OCI-LY7 (cell line): ENCODE measurements at regions not wholly inside any gene's neighbourhood (a gene's known extent, or its start where the extent isn't known, plus 50 kb on each side); places are given as distances from the start of the nearest gene placed in this dataset.

ENCODE experiments used
- BruUV-seq: library from RNA; stranded (reverse); fragments of 400-500 nt; replicated peaks from 2 replicates; lab custom pipeline; 2021; lab: Mats Ljungman, UMichigan
- CTCF ChIA-PET: fragments of 300-600 bp; sonication (Branson Sonifier 250); formaldehyde crosslinking; loops from one replicate; lab custom pipeline; 2022; ENCODE audit warnings: antibody characterized with exemption; ENCODE audit not compliant: unreplicated experiment; lab: Charles Lee
- POLR2A ChIA-PET: fragments of 300-600 bp; sonication (Branson Sonifier 250); formaldehyde crosslinking; loops from one replicate; lab custom pipeline; 2022; ENCODE audit warnings: antibody characterized with exemption; lab: Charles Lee
- DNase-seq: peaks from one replicate; pipeline ENCODE4 v3.0.0-alpha.2; 2015; ENCODE audit warnings: low spot score
- H2AFZ ChIP-seq: fragments of 200-600 bp; sonication (generic), shearing (Covaris generic); 2 replicates; pipeline ENCODE4 v1.6.1; 2014; ENCODE audit warnings: mild to moderate bottlenecking, antibody characterized with exemption, low read length, moderate library complexity
- H3K27ac ChIP-seq: fragments of 200-600 bp; sonication (generic); 2 replicates; pipeline ENCODE4 v1.5.1; 2014; ENCODE audit warnings: mixed run types, low read depth, mild to moderate bottlenecking, moderate library complexity, low read length, inconsistent platforms; ENCODE audit not compliant: poor library complexity, severe bottlenecking
- H3K36me3 ChIP-seq: fragments of 200-600 bp; sonication (generic); 2 replicates; pipeline ENCODE4 v1.6.1; 2014; ENCODE audit warnings: mild to moderate bottlenecking, antibody characterized with exemption, low read length, moderate library complexity, mixed read lengths; ENCODE audit not compliant: insufficient read depth
- H3K4me1 ChIP-seq: fragments of 200-600 bp; sonication (generic); 2 replicates; pipeline ENCODE4 v1.5.1; 2014; ENCODE audit warnings: mild to moderate bottlenecking, low read length; ENCODE audit not compliant: insufficient read depth, poor library complexity, severe bottlenecking
- H3K4me2 ChIP-seq: fragments of 200-600 bp; sonication (generic); 2 replicates; pipeline ENCODE4 v1.6.1; 2014; ENCODE audit warnings: mild to moderate bottlenecking, low read length
- H3K4me3 ChIP-seq: fragments of 200-600 bp; sonication (generic); 2 replicates; pipeline ENCODE4 v1.5.1; 2014; ENCODE audit warnings: mild to moderate bottlenecking, low read depth, low read length; ENCODE audit not compliant: poor library complexity, severe bottlenecking
- H3K79me2 ChIP-seq: fragments of 200-600 bp; sonication (generic); 2 replicates; pipeline ENCODE4 v1.6.1; 2016; ENCODE audit warnings: low read depth, mild to moderate bottlenecking, low read length, moderate library complexity, mixed read lengths; ENCODE audit not compliant: insufficient read depth
- H3K9me2 ChIP-seq: fragments of 200-600 bp; sonication (generic); 2 replicates; pipeline ENCODE4 v1.6.1; 2016; ENCODE audit warnings: mild to moderate bottlenecking, low read length, mixed read lengths; ENCODE audit not compliant: insufficient read depth
- H3K9me3 ChIP-seq: fragments of 200-600 bp; sonication (generic); 2 replicates; pipeline ENCODE4 v1.6.1; 2014; ENCODE audit warnings: mild to moderate bottlenecking, mixed run types, low read length, mixed read lengths
- H4K20me1 ChIP-seq: fragments of 200-600 bp; sonication (generic); 2 replicates; pipeline ENCODE4 v1.6.1; 2014; ENCODE audit warnings: mild to moderate bottlenecking, antibody characterized with exemption, low read length, moderate library complexity, mixed read lengths; ENCODE audit not compliant: insufficient read depth
- CTCF ChIP-seq: fragments of 200-600 bp; sonication (generic); conservative IDR thresholded peaks from 2 replicates; pipeline ENCODE4 v1.5.1; 2014; ENCODE audit warnings: mild to moderate bottlenecking, antibody characterized with exemption, low read length, moderate library complexity, mixed read lengths
- EZH2phosphoT487 ChIP-seq: fragments of 200-600 bp; sonication (generic); IDR thresholded peaks from 2 replicates; pipeline ENCODE4 v1.6.1; 2018; ENCODE audit warnings: low read depth, borderline replicate concordance, mild to moderate bottlenecking, mixed run types, antibody characterized with exemption, low read length, moderate library complexity, mixed read lengths
- intact Hi-C: fragments of 100-400 bp; cut with micrococcal nuclease; formaldehyde crosslinking; loops from one replicate; pipeline ENCODE4 v1.10.0; 2022; ENCODE audit not compliant: unreplicated experiment

GRCh38 chr4:186900232-186900900, 176.7 kb upstream of the FAT1 start:
- Histone ChIP-seq H3K9me3 (no peaks in the 10 kb centered on the region), H3K4me3 (no peak overlapping the region), H3K4me1 (no peaks in the 10 kb centered on the region), H3K79me2 (no peaks in the 10 kb centered on the region), H3K27ac (no peak overlapping the region), H3K9me2 (no peaks in the 10 kb centered on the region), H3K36me3 (no peaks in the 10 kb centered on the region), H3K4me2 (no peak overlapping the region), H2AFZ (no peak overlapping the region), H4K20me1 (no peaks in the 10 kb centered on the region)
- CTCF ChIA-PET, result no interaction called here
- no TSS peak for BruUV-seq
- POLR2A ChIA-PET, result interaction anchor here (0.7 to 1.0 kb wide), 2 partner anchors 368 to 1200 kb away, joined by 3 to 5 read pairs; no protein-coding TSS in a partner anchor
- intact Hi-C loops, result no loop called here
- TF ChIP-seq EZH2phosphoT487 (no peak), CTCF (no peak)
- no peak for DNase-seq

- H4K20me1 ChIP-seq, result no peaks in the 10 kb centered on the region
- no peak overlapping the region for H3K4me3 ChIP-seq
- H2AFZ ChIP-seq, result no peak overlapping the region; the same call in 1 of the 2 replicates
- TF ChIP-seq CTCF, result no peak
- no peak for TF ChIP-seq EZH2phosphoT487
- no peaks in the 10 kb centered on the region for H3K9me2 ChIP-seq
- POLR2A ChIA-PET, result interaction anchor here (0.6 to 1.0 kb wide), 2 partner anchors 1200 to 1774 kb away, joined by 4 to 5 read pairs; no protein-coding TSS in a partner anchor
- H3K4me1 ChIP-seq, result no peaks in the 10 kb centered on the region
- no peaks in the 10 kb centered on the region for H3K79me2 ChIP-seq
- H3K27ac ChIP-seq, result no peak overlapping the region
- no TSS peak for BruUV-seq
- no peak for DNase-seq
- H3K36me3 ChIP-seq, result no peaks in the 10 kb centered on the region
- intact Hi-C loops, result no loop called here
- CTCF ChIA-PET, result interaction anchor here (0.5 kb wide), 1 partner anchor 255 kb away, joined by 3 read pairs; no protein-coding TSS in a partner anchor
- H3K9me3 ChIP-seq, result no peaks in the 10 kb centered on the region
- H3K4me2 ChIP-seq, result no peak overlapping the region
Measured at GRCh38 chr4:186900984-186901383, 177.3 kb upstream of the FAT1 start.

GRCh38 chr4:186901850-186902249, 178.2 kb upstream of the FAT1 start:
- Histone ChIP-seq H3K4me3 (no peak overlapping the region), H3K4me1 (no peaks in the 10 kb centered on the region), H3K79me2 (no peaks in the 10 kb centered on the region), H2AFZ (no peak overlapping the region), H3K4me2 (no peak overlapping the region), H3K9me3 (no peaks in the 10 kb centered on the region), H3K36me3 (no peaks in the 10 kb centered on the region), H3K9me2 (no peaks in the 10 kb centered on the region), H4K20me1 (no peaks in the 10 kb centered on the region), H3K27ac (no peak overlapping the region)
- POLR2A ChIA-PET, result interaction anchor here (0.6 to 1.1 kb wide), 2 partner anchors 9 to 1773 kb away, joined by 4 read pairs; no protein-coding TSS in a partner anchor
- no peak for DNase-seq
- CTCF ChIA-PET, result no interaction called here
- intact Hi-C loops, result no loop called here
- TF ChIP-seq EZH2phosphoT487, result no peak
- no peak for TF ChIP-seq CTCF
- BruUV-seq, result no TSS peak
